ENCODE measurements at regions not wholly inside any gene's neighbourhood (a gene's known extent, or its start where the extent isn't known, plus 50 kb on each side); places are given as distances from the start of the nearest gene placed in this dataset.
A peak's percentile ranks its signal among the peaks of the same experiment; 100 is the strongest.
"Not testable (repeated sequence)": the region's sequence is repeated elsewhere in the genome, so short reads cannot be mapped to it uniquely, and the experiment has no call there.

GRCh38 chr13:50131920-50132903, 117.0 kb downstream of the KCNRG start:
- DNase-seq = peak; percentile 33

GRCh38 chr13:50132904-50133357, 117.7 kb downstream of the KCNRG start:
- DNase-seq = no peak

GRCh38 chr13:50133358-50133953, 118.2 kb downstream of the KCNRG start:
- no peak for DNase-seq

GRCh38 chr13:50136226-50136625, 121.0 kb downstream of the KCNRG start:
- DNase-seq = no peak

- no peak for DNase-seq
Measured at GRCh38 chr13:50136678-50137077, 121.4 kb downstream of the KCNRG start.

GRCh38 chr13:50139435-50139934, 124.2 kb downstream of the KCNRG start:
- DNase-seq = not testable (repeated sequence)

GRCh38 chr13:50140153-50140552, 124.9 kb downstream of the KCNRG start:
- DNase-seq = no peak

- DNase-seq = no peak
Measured at GRCh38 chr13:50140581-50141374, 125.5 kb downstream of the KCNRG start.

- no peak for DNase-seq
Measured at GRCh38 chr13:50141375-50141975, 126.2 kb downstream of the KCNRG start.

GRCh38 chr13:50144246-50145160, 129.3 kb downstream of the KCNRG start:
- DNase-seq = no peak

GRCh38 chr13:50149214-50149613, 134.0 kb downstream of the KCNRG start:
- no peak for DNase-seq

- DNase-seq = no peak
Measured at GRCh38 chr13:50149932-50150331, 134.7 kb downstream of the KCNRG start.

- no peak for DNase-seq
Measured at GRCh38 chr13:50152224-50152623, 137.0 kb downstream of the KCNRG start.

GRCh38 chr13:50152655-50153309, 137.5 kb downstream of the KCNRG start:
- no peak for DNase-seq

GRCh38 chr13:50153401-50153800, 138.2 kb downstream of the KCNRG start:
- DNase-seq = no peak

- DNase-seq = no peak
Measured at GRCh38 chr13:50153876-50154275, 138.6 kb downstream of the KCNRG start.

- no peak for DNase-seq
Measured at GRCh38 chr13:50154697-50155096, 139.5 kb downstream of the KCNRG start.

GRCh38 chr13:50156140-50156539, 140.9 kb downstream of the KCNRG start:
- DNase-seq = no peak

GRCh38 chr13:50156561-50157127, 141.4 kb downstream of the KCNRG start:
- no peak for DNase-seq

- DNase-seq = no peak
Measured at GRCh38 chr13:50158385-50159165, 143.3 kb downstream of the KCNRG start.
